ENCODE measurements at regions not wholly inside any gene's neighbourhood (a gene's known extent, or its start where the extent isn't known, plus 50 kb on each side); places are given as distances from the start of the nearest gene placed in this dataset.

DNA sequence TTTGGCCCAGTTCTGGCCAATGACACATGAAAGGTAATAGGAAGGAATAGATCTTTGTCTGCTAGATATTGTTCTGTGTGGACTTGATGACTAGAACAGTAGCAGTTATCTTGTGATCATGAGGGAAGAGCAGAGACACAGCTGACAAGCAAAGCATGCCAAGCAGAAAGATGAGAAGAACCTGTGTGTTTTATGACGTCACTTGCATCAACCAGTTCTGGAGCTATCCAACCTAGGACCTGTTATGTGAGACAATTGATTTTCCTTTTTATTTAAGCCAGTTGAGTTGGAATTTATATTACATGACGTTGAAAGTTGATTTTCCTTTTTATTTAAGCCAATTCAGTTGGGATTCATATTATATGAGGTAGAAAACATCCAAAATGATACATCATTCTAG is 143.2 kb downstream of the MCHR2 start:
- no peak for TF ChIP-seq EP300 (IDR thresholded peaks at IDR 0.05; ENCODE audit: borderline replicate concordance)
- no peak for TF ChIP-seq CREB1 (IDR thresholded peaks at IDR 0.05; ENCODE audit: low read depth)
- TF ChIP-seq TAF1 (IDR thresholded peaks at IDR 0.05; ENCODE audit: low read depth): no peak
- no peak for TF ChIP-seq RAD21 (IDR thresholded peaks at IDR 0.05; ENCODE audit: low read depth)
- TF ChIP-seq YY1 (IDR thresholded peaks at IDR 0.05; ENCODE audit: low read depth): no peak
- TF ChIP-seq EGR1 (IDR thresholded peaks at IDR 0.05): no peak
- no peak for TF ChIP-seq FOXM1 (IDR thresholded peaks at IDR 0.05; ENCODE audit: borderline replicate concordance, low read depth)
